ENCODE measurements at regions not wholly inside any gene's neighbourhood (a gene's known extent, or its start where the extent isn't known, plus 50 kb on each side); places are given as distances from the start of the nearest gene placed in this dataset.

DNA sequence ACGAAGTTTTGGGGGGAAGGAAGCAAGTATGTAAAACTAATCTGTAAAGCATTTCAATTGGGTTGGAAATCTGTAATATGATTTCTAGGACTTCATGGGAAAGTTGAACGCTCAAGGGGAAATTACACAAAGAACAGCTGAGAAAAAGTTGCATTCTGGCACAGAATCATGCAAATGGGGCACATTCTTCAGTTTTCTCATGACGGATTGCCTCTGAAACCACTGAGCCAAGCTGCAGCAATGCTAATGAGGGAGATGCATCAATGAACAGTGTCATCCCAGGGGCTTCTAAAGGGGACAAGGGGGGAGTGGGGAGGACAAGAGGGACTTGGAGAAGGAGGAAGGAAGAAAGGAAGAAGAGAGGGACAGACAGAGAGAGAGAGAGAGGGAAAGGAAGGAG is 291.4 kb upstream of the ATP11B start:
- H3K4ac ChIP-seq (ENCODE audit: low read depth, low read length): no peak overlapping the region
- no peak for DNase-seq
- H3K79me2 ChIP-seq (ENCODE audit: control insufficient read depth, insufficient read depth, low read length, poor library complexity): no peaks in the 10 kb centered on the region
- no peak overlapping the region for H4K8ac ChIP-seq (ENCODE audit: low read depth, low read length)
- no peak overlapping the region for H2AFZ ChIP-seq (ENCODE audit: insufficient read depth, low read length, poor library complexity)
- H3K14ac ChIP-seq (ENCODE audit: low read length): no peak overlapping the region
- H4K12ac ChIP-seq (ENCODE audit: low read depth, low read length): no peak overlapping the region
- no peaks in the 10 kb centered on the region for H3K4me1 ChIP-seq (ENCODE audit: control insufficient read depth in 1 of 2, insufficient read depth in 2 of 2, low read length in 2 of 2)
- no peak overlapping the region for H2BK5ac ChIP-seq (ENCODE audit: low read depth, low read length, poor library complexity)
- no peak overlapping the region for H3K23ac ChIP-seq (ENCODE audit: low read length)
- H3K9me3 ChIP-seq (ENCODE audit: insufficient read depth, low read depth, low read length): no peaks in the 10 kb centered on the region
- H3K79me1 ChIP-seq (ENCODE audit: low read length): no peaks in the 10 kb centered on the region
- no peak overlapping the region for H2BK12ac ChIP-seq (ENCODE audit: low read length)
- no peak overlapping the region for H2AK5ac ChIP-seq (ENCODE audit: low read length)
- H4K91ac ChIP-seq (ENCODE audit: low read depth, low read length): no peak overlapping the region
- no CpG with 5 or more reads among the region's 3 CpGs for WGBS (ENCODE audit: extremely low coverage, insufficient coverage, insufficient read length)
- no peak overlapping the region for H3K4me2 ChIP-seq (ENCODE audit: low read length)
- no peaks in the 10 kb centered on the region for H3K36me3 ChIP-seq (ENCODE audit: control insufficient read depth in 1 of 2, insufficient read depth in 2 of 2, low read length in 2 of 2)
- no peak overlapping the region for H3K18ac ChIP-seq (ENCODE audit: low read length)
- H2BK120ac ChIP-seq (ENCODE audit: insufficient read depth, low read length, poor library complexity): no peak overlapping the region
- H3K27me3 ChIP-seq (ENCODE audit: insufficient read depth, low read length): no peaks in the 10 kb centered on the region
- H3K4me3 ChIP-seq (ENCODE audit: low read depth, low read length): no peak overlapping the region
- H3K9ac ChIP-seq (ENCODE audit: low read length): no peak overlapping the region
- H3K27ac ChIP-seq (ENCODE audit: low read depth, low read length): no peak overlapping the region

DNA sequence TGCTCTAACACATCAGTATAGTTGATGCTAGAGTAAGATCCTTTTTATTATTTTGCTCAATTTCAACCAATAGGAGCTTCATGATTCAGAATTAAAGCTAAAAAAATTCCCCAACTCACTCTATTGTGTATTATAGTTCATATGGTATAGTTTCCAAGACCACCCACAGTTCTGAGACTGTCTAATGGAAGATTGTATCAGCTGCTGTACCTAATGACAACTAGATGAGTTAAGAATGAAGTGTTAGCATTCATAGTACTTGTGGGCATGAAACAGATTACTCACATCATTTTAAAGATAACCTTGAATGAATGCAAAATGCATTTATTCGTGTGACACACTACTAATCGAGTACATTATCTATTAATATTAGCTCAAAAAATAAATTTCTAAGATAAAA is 289.9 kb upstream of the ATP11B start:
- Histone ChIP-seq H3K18ac (ENCODE audit: low read length) (no peak overlapping the region), H3K23ac (ENCODE audit: low read length) (no peak overlapping the region), H3K9ac (ENCODE audit: low read length) (no peak overlapping the region), H3K79me1 (ENCODE audit: low read length) (no peaks in the 10 kb centered on the region), H3K4me2 (ENCODE audit: low read length) (no peak overlapping the region), H3K27me3 (ENCODE audit: insufficient read depth, low read length) (no peaks in the 10 kb centered on the region), H2BK12ac (ENCODE audit: low read length) (no peak overlapping the region), H3K27ac (ENCODE audit: low read depth, low read length) (no peak overlapping the region), H4K12ac (ENCODE audit: low read depth, low read length) (no peak overlapping the region), H3K9me3 (ENCODE audit: insufficient read depth, low read depth, low read length) (no peaks in the 10 kb centered on the region), H4K91ac (ENCODE audit: low read depth, low read length) (no peak overlapping the region), H2BK5ac (ENCODE audit: low read depth, low read length, poor library complexity) (no peak overlapping the region), H2AK5ac (ENCODE audit: low read length) (no peak overlapping the region), H3K14ac (ENCODE audit: low read length) (no peak overlapping the region), H4K8ac (ENCODE audit: low read depth, low read length) (no peak overlapping the region), H3K79me2 (ENCODE audit: control insufficient read depth, insufficient read depth, low read length, poor library complexity) (no peaks in the 10 kb centered on the region), H3K4ac (ENCODE audit: low read depth, low read length) (no peak overlapping the region), H2BK120ac (ENCODE audit: insufficient read depth, low read length, poor library complexity) (no peak overlapping the region), H3K4me1 (ENCODE audit: control insufficient read depth in 1 of 2, insufficient read depth in 2 of 2, low read length in 2 of 2) (no peaks in the 10 kb centered on the region), H2AFZ (ENCODE audit: insufficient read depth, low read length, poor library complexity) (no peak overlapping the region), H3K36me3 (ENCODE audit: control insufficient read depth in 1 of 2, insufficient read depth in 2 of 2, low read length in 2 of 2) (no peaks in the 10 kb centered on the region), H3K4me3 (ENCODE audit: low read depth, low read length) (no peak overlapping the region)
- WGBS (ENCODE audit: extremely low coverage, insufficient coverage, insufficient read length): no CpG with 5 or more reads among the region's 2 CpGs
- no peak for DNase-seq

GRCh38 chr3:182508919-182509711 is 284.2 kb upstream of the ATP11B start:
- no peaks in the 10 kb centered on the region for H3K36me3 ChIP-seq (ENCODE audit: control insufficient read depth in 1 of 2, insufficient read depth in 2 of 2, low read length in 2 of 2)
- no peak overlapping the region for H4K91ac ChIP-seq (ENCODE audit: low read depth, low read length)
- no peak overlapping the region for H4K12ac ChIP-seq (ENCODE audit: low read depth, low read length)
- H3K27me3 ChIP-seq (ENCODE audit: insufficient read depth, low read length): no peaks in the 10 kb centered on the region
- no peak overlapping the region for H2AFZ ChIP-seq (ENCODE audit: insufficient read depth, low read length, poor library complexity)
- H3K23ac ChIP-seq (ENCODE audit: low read length): no peak overlapping the region
- H3K14ac ChIP-seq (ENCODE audit: low read length): no peak overlapping the region
- H4K8ac ChIP-seq (ENCODE audit: low read depth, low read length): no peak overlapping the region
- no peaks in the 10 kb centered on the region for H3K79me2 ChIP-seq (ENCODE audit: control insufficient read depth, insufficient read depth, low read length, poor library complexity)
- no peak for DNase-seq
- no peak overlapping the region for H3K18ac ChIP-seq (ENCODE audit: low read length)
- H3K4me2 ChIP-seq (ENCODE audit: low read length): no peak overlapping the region
- H3K79me1 ChIP-seq (ENCODE audit: low read length): no peaks in the 10 kb centered on the region
- no peak overlapping the region for H2BK12ac ChIP-seq (ENCODE audit: low read length)
- no peaks in the 10 kb centered on the region for H3K9me3 ChIP-seq (ENCODE audit: insufficient read depth, low read depth, low read length)
- H2AK5ac ChIP-seq (ENCODE audit: low read length): no peak overlapping the region
- no peak overlapping the region for H3K4ac ChIP-seq (ENCODE audit: low read depth, low read length)
- WGBS (ENCODE audit: extremely low coverage, insufficient coverage, insufficient read length): no CpG with 5 or more reads among the region's 13 CpGs
- H3K27ac ChIP-seq (ENCODE audit: low read depth, low read length): no peak overlapping the region
- H3K9ac ChIP-seq (ENCODE audit: low read length): no peak overlapping the region
- no peak overlapping the region for H3K4me3 ChIP-seq (ENCODE audit: low read depth, low read length)
- no peak overlapping the region for H2BK120ac ChIP-seq (ENCODE audit: insufficient read depth, low read length, poor library complexity)
- no peak overlapping the region for H2BK5ac ChIP-seq (ENCODE audit: low read depth, low read length, poor library complexity)
- no peaks in the 10 kb centered on the region for H3K4me1 ChIP-seq (ENCODE audit: control insufficient read depth in 1 of 2, insufficient read depth in 2 of 2, low read length in 2 of 2)

DNA sequence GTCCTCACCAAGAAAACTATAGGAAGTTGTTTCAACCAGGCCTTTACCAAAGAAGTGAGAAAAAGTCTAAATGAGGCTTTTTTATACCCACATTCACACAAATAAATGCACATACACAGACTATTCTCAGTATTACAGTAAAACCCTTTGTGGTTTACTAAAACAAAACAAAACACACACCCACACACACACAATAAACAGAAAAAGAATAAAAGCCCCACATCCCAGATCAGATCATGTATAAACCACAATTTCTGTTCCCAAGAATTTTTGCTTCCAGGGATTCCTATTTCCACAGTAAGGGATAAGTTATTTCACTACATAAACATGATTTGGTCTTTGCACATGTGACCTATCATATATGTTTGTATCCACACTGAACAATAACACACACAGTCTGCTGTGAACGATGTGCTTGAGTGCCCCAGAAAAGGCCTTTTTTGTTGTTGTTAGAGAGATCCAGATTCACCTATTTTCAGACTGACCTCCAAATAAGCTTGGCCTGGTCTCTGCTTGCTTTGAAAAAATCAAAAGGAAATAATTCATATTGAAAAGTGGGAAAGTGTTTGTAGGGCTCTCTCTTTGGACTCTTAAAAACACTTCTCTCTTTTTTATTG is 283.4 kb upstream of the ATP11B start:
- no peaks in the 10 kb centered on the region for H3K4me1 ChIP-seq (ENCODE audit: control insufficient read depth in 1 of 2, insufficient read depth in 2 of 2, low read length in 2 of 2)
- H2AK5ac ChIP-seq (ENCODE audit: low read length): no peak overlapping the region
- H3K4me2 ChIP-seq (ENCODE audit: low read length): no peak overlapping the region
- no peaks in the 10 kb centered on the region for H3K9me3 ChIP-seq (ENCODE audit: insufficient read depth, low read depth, low read length)
- H3K18ac ChIP-seq (ENCODE audit: low read length): no peak overlapping the region
- no CpG with 5 or more reads among the region's 1 CpG for whole genome bisulfite sequencing (ENCODE audit: extremely low coverage, insufficient coverage, insufficient read length)
- no peak overlapping the region for H4K12ac ChIP-seq (ENCODE audit: low read depth, low read length)
- H3K4me3 ChIP-seq (ENCODE audit: low read depth, low read length): no peak overlapping the region
- H2BK120ac ChIP-seq (ENCODE audit: insufficient read depth, low read length, poor library complexity): no peak overlapping the region
- H2BK12ac ChIP-seq (ENCODE audit: low read length): no peak overlapping the region
- H3K4ac ChIP-seq (ENCODE audit: low read depth, low read length): no peak overlapping the region
- no peak overlapping the region for H2BK5ac ChIP-seq (ENCODE audit: low read depth, low read length, poor library complexity)
- no peaks in the 10 kb centered on the region for H3K79me2 ChIP-seq (ENCODE audit: control insufficient read depth, insufficient read depth, low read length, poor library complexity)
- no peak for DNase-seq
- no peaks in the 10 kb centered on the region for H3K27me3 ChIP-seq (ENCODE audit: insufficient read depth, low read length)
- no peak overlapping the region for H3K9ac ChIP-seq (ENCODE audit: low read length)
- no peak overlapping the region for H4K8ac ChIP-seq (ENCODE audit: low read depth, low read length)
- H2AFZ ChIP-seq (ENCODE audit: insufficient read depth, low read length, poor library complexity): no peak overlapping the region
- H4K91ac ChIP-seq (ENCODE audit: low read depth, low read length): no peak overlapping the region
- H3K14ac ChIP-seq (ENCODE audit: low read length): no peak overlapping the region
- H3K23ac ChIP-seq (ENCODE audit: low read length): no peak overlapping the region
- no peak overlapping the region for H3K27ac ChIP-seq (ENCODE audit: low read depth, low read length)
- H3K79me1 ChIP-seq (ENCODE audit: low read length): no peaks in the 10 kb centered on the region
- H3K36me3 ChIP-seq (ENCODE audit: control insufficient read depth in 1 of 2, insufficient read depth in 2 of 2, low read length in 2 of 2): no peaks in the 10 kb centered on the region
